HG03108 (cell line): ENCODE measurements at regions not wholly inside any gene's neighbourhood (a gene's known extent, or its start where the extent isn't known, plus 50 kb on each side); places are given as distances from the start of the nearest gene placed in this dataset.
"Not testable (repeated sequence)": the region's sequence is repeated elsewhere in the genome, so short reads cannot be mapped to it uniquely, and the experiment has no call there.

Experiments
- ATAC-seq: cut with Tn5 transposase; IDR thresholded peaks from one replicate; pipeline ENCODE4 v1.9.1; 2021; ENCODE audit warnings: moderate library complexity; ENCODE audit not compliant: unreplicated experiment

- ATAC-seq: no peak
These were observed 128.9 kb upstream of the VWC2 start for GRCh38 chr7:49644396-49645166.

- ATAC-seq: no peak
These were observed 128.1 kb upstream of the VWC2 start for GRCh38 chr7:49645296-49645695.

- ATAC-seq: no peak
These were observed 113.2 kb upstream of the VWC2 start for GRCh38 chr7:49660170-49660783.

- ATAC-seq: no peak
These were observed 112.5 kb upstream of the VWC2 start for GRCh38 chr7:49660976-49661375.

- not testable (repeated sequence) for ATAC-seq
These were observed 107.5 kb upstream of the VWC2 start for GRCh38 chr7:49665963-49666362.

GRCh38 chr7:49666764-49667163 lies 106.7 kb upstream of the VWC2 start:
- no peak for ATAC-seq

GRCh38 chr7:49669285-49669684 lies 104.2 kb upstream of the VWC2 start:
- ATAC-seq: no peak

GRCh38 chr7:49669692-49670260 lies 103.7 kb upstream of the VWC2 start:
- ATAC-seq: no peak

- no peak for ATAC-seq
These were observed 102.4 kb upstream of the VWC2 start for GRCh38 chr7:49670991-49671390.

GRCh38 chr7:49692516-49692915 lies 80.9 kb upstream of the VWC2 start:
- ATAC-seq: no peak

- ATAC-seq: no peak
These were observed 77.5 kb upstream of the VWC2 start for GRCh38 chr7:49695971-49696370.

GRCh38 chr7:49700841-49701240 lies 72.6 kb upstream of the VWC2 start:
- no peak for ATAC-seq

- no peak for ATAC-seq
These were observed 71.3 kb upstream of the VWC2 start for GRCh38 chr7:49702099-49702498.

- no peak for ATAC-seq
These were observed 70.1 kb upstream of the VWC2 start for GRCh38 chr7:49703337-49703736.

- no peak for ATAC-seq
These were observed 69.6 kb upstream of the VWC2 start for GRCh38 chr7:49703881-49704280.

GRCh38 chr7:49706106-49706505 lies 67.3 kb upstream of the VWC2 start:
- no peak for ATAC-seq

GRCh38 chr7:49707891-49708290 lies 65.5 kb upstream of the VWC2 start:
- no peak for ATAC-seq

- ATAC-seq: no peak
These were observed 64.8 kb upstream of the VWC2 start for GRCh38 chr7:49708590-49708989.

GRCh38 chr7:49711072-49711723 lies 62.2 kb upstream of the VWC2 start:
- ATAC-seq: not testable (repeated sequence)

GRCh38 chr7:49714182-49714581 lies 59.3 kb upstream of the VWC2 start:
- ATAC-seq: no peak

GRCh38 chr7:49715486-49715885 lies 58.0 kb upstream of the VWC2 start:
- ATAC-seq: no peak

- no peak for ATAC-seq
These were observed 55.9 kb upstream of the VWC2 start for GRCh38 chr7:49717547-49717946.
